SK-N-SH (cell line): ENCODE measurements at regions not wholly inside any gene's neighbourhood (a gene's known extent, or its start where the extent isn't known, plus 50 kb on each side); places are given as distances from the start of the nearest gene placed in this dataset.

Source experiments
- CTCF ChIA-PET: fragments of 300-600, 350-600 bp; formaldehyde crosslinking; extraction: SDS; loops from one replicate; lab custom pipeline; 2021; lab: Yijun Ruan, JAX
- POLR2A ChIA-PET: fragments of 350-600 bp; sonication (Branson Sonifier 250); formaldehyde crosslinking; extraction: SDS; loops from one replicate; lab custom pipeline; 2020; ENCODE audit warnings: antibody characterized with exemption, inconsistent platforms; lab: Yijun Ruan, JAX
- DNase-seq: peaks from one replicate; pipeline ENCODE4 v3.0.0; 2012
- H2AFZ ChIP-seq: fragments of 200-600 bp; sonication (generic); 2 replicates; pipeline ENCODE4 v1.8.1; 2016; ENCODE audit warnings: antibody characterized with exemption, mild to moderate bottlenecking, low read depth
- H3F3A ChIP-seq: fragments of 200-600 bp; sonication (generic); replicated peaks from 2 replicates; pipeline ENCODE3; 2016; ENCODE audit warnings: antibody characterized with exemption, mild to moderate bottlenecking; ENCODE audit not compliant: insufficient read depth
- H3K27ac ChIP-seq, 2 experiments: fragments of 200-500 bp in 1 of 2; fragments of 200-600 bp in 1 of 2; sonication (Bioruptor generic) in 1 of 2; sonication (generic), shearing (Covaris generic) in 1 of 2; 2 replicates each; pipeline versions ENCODE4 v1.5.1 to v1.6.1; 2014 to 2016; ENCODE audit warnings: low read depth in 2 of 2, inconsistent platforms in 1 of 2, low read length in 1 of 2, mild to moderate bottlenecking in 1 of 2, mixed read lengths in 1 of 2
- H3K27me3 ChIP-seq: fragments of 200-600 bp; sonication (generic), shearing (Covaris generic); 2 replicates; pipeline ENCODE4 v1.6.1; 2016; ENCODE audit warnings: mixed run types; ENCODE audit not compliant: insufficient read depth
- H3K36me3 ChIP-seq, 2 experiments: fragments of 200-500 bp in 1 of 2; fragments of 200-600 bp in 1 of 2; sonication (Bioruptor generic) in 1 of 2; sonication (generic) in 1 of 2; replicated peaks in 1 of 2; 2 replicates each; pipeline versions ENCODE3 to v1.5.1; 2014 to 2016; ENCODE audit warnings: low read length in 1 of 2, mild to moderate bottlenecking in 1 of 2; ENCODE audit not compliant: insufficient read depth in 2 of 2, control insufficient read depth in 1 of 2
- H3K4me1 ChIP-seq, 2 experiments: fragments of 200-500 bp in 1 of 2; fragments of 200-600 bp in 1 of 2; sonication (Bioruptor generic) in 1 of 2; sonication (generic), shearing (Covaris generic) in 1 of 2; 2 replicates each; pipeline versions ENCODE4 v1.5.1 to v1.6.1; 2014 to 2016; ENCODE audit warnings: low read depth in 1 of 2, low read length in 1 of 2, mixed run types in 1 of 2; ENCODE audit not compliant: insufficient read depth in 2 of 2, control insufficient read depth in 1 of 2
- H3K4me2 ChIP-seq: fragments of 200-600 bp; sonication (generic), shearing (Covaris generic); 2 replicates; pipeline ENCODE4 v1.6.1; 2017; ENCODE audit warnings: mixed run types
- H3K4me3 ChIP-seq, 2 experiments: fragments of 200-500 bp in 1 of 2; fragments of 200-600 bp in 1 of 2; sonication (Bioruptor generic) in 1 of 2; sonication (generic), shearing (Covaris generic) in 1 of 2; 2 replicates each; pipeline versions ENCODE4 v1.5.1 to v1.8.1; 2014 to 2016; ENCODE audit warnings: low read depth in 2 of 2, inconsistent platforms in 1 of 2, low read length in 1 of 2, mild to moderate bottlenecking in 1 of 2, mixed read lengths in 1 of 2, moderate library complexity in 1 of 2
- H3K79me2 ChIP-seq: fragments of 200-600 bp; sonication (generic); 2 replicates; pipeline ENCODE4 v1.8.1; 2017; ENCODE audit warnings: mild to moderate bottlenecking; ENCODE audit not compliant: insufficient read depth
- H3K9ac ChIP-seq: fragments of 200-600 bp; sonication (generic); 2 replicates; pipeline ENCODE4 v1.6.1; 2017; ENCODE audit warnings: mixed run types
- H3K9me2 ChIP-seq: fragments of 200-600 bp; sonication (generic); 2 replicates; pipeline ENCODE4 v1.6.1; 2017; ENCODE audit warnings: mixed run types
- H3K9me3 ChIP-seq: fragments of 200-600 bp; sonication (generic); 2 replicates; pipeline ENCODE4 v1.6.1; 2017; ENCODE audit warnings: mixed run types, mild to moderate bottlenecking, moderate library complexity
- H4K20me1 ChIP-seq: fragments of 200-600 bp; sonication (generic); 2 replicates; pipeline ENCODE4 v1.6.1; 2017; ENCODE audit warnings: mild to moderate bottlenecking, mixed run types; ENCODE audit not compliant: insufficient read depth
- CHD2 ChIP-seq: fragments of 150-350 bp; IDR thresholded peaks from 2 replicates; pipeline ENCODE4 v1.6.1; 2018; ENCODE audit warnings: low read length; ENCODE audit not compliant: partially characterized antibody
- EZH2phosphoT487 ChIP-seq: fragments of 200-600 bp; sonication (generic); IDR thresholded peaks from 2 replicates; pipeline ENCODE4 v1.6.1; 2017; ENCODE audit warnings: low read depth, mixed run types, mild to moderate bottlenecking, antibody characterized with exemption, moderate library complexity, borderline replicate concordance
- FOSL2 ChIP-seq: IDR thresholded peaks from 2 replicates; pipeline ENCODE4 v1.4.0; 2012; ENCODE audit warnings: low read depth, mild to moderate bottlenecking, moderate library complexity, borderline replicate concordance
- GATA2 ChIP-seq: sonication (generic); formaldehyde crosslinking; IDR thresholded peaks from 2 replicates; pipeline ENCODE4 v1.5.0; 2020; ENCODE audit warnings: mild to moderate bottlenecking, missing genetic modification reagents
- MXI1 ChIP-seq: IDR thresholded peaks from 2 replicates; pipeline ENCODE4 v1.6.1; 2012; ENCODE audit warnings: mild to moderate bottlenecking, low read depth, low read length, improper control_type of control experiment
- POLR2AphosphoS5 ChIP-seq: IDR thresholded peaks from 2 replicates; pipeline ENCODE4 v1.6.1; 2012; ENCODE audit warnings: low read depth, low read length
- RCOR1 ChIP-seq: fragments of 150-350 bp; IDR thresholded peaks from 2 replicates; pipeline ENCODE4 v1.6.1; 2017; ENCODE audit warnings: antibody characterized with exemption, low read length
- YY1 ChIP-seq: IDR thresholded peaks from 2 replicates; pipeline ENCODE4 v1.4.0; 2012; ENCODE audit warnings: low read depth, mild to moderate bottlenecking
- WGBS: methylation state at CpG from one replicate; pipeline ENCODE4 v1.1.6; 2017; ENCODE audit warnings: low lambda C conversion rate; 5-methylcytosine and 5-hydroxymethylcytosine counted together
- TF ChIP-seq, protein P1 (sequence below): IDR thresholded peaks from 2 replicates; pipeline ENCODE4 v1.4.0; 2012; ENCODE audit warnings: low read depth, borderline replicate concordance
- TF ChIP-seq, protein P2 (sequence below): IDR thresholded peaks from 2 replicates; pipeline ENCODE4 v1.6.1; 2012; ENCODE audit warnings: mild to moderate bottlenecking, low read depth, low read length, moderate library complexity

GRCh38 chr2:220057916-220058315, 430.5 kb downstream of the SLC4A3 start:
- Histone ChIP-seq H3K4me1 (no peaks in the 10 kb centered on the region), H3K9me2 (no peaks in the 10 kb centered on the region), H3K4me3 (no peak overlapping the region), H4K20me1 (no peaks in the 10 kb centered on the region), H3K4me2 (no peak overlapping the region), H3F3A (no peaks in the 10 kb centered on the region), H3K27me3 (peaks cover 7% of the 10 kb centered on the region; the same call in 1 of the 2 replicates), H3K79me2 (no peaks in the 10 kb centered on the region), H3K9me3 (peaks cover 5% of the 10 kb centered on the region), H3K36me3 (no peaks in the 10 kb centered on the region), H3K27ac (no peak overlapping the region), H3K9ac (no peak overlapping the region), H2AFZ (no peak overlapping the region)
- TF ChIP-seq YY1 (no peak), FOSL2 (no peak), POLR2AphosphoS5 (no peak), GATA2 (CRISPR knock-in tag) (no peak)
- TF ChIP-seq, protein P1, sequence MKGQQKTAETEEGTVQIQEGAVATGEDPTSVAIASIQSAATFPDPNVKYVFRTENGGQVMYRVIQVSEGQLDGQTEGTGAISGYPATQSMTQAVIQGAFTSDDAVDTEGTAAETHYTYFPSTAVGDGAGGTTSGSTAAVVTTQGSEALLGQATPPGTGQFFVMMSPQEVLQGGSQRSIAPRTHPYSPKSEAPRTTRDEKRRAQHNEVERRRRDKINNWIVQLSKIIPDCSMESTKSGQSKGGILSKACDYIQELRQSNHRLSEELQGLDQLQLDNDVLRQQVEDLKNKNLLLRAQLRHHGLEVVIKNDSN = no peak
- CTCF ChIA-PET = no interaction called here
- POLR2A ChIA-PET = no interaction called here
- WGBS = 12% methylated on average over 9 of the region's 9 CpGs
- no peak for DNase-seq

DNA sequence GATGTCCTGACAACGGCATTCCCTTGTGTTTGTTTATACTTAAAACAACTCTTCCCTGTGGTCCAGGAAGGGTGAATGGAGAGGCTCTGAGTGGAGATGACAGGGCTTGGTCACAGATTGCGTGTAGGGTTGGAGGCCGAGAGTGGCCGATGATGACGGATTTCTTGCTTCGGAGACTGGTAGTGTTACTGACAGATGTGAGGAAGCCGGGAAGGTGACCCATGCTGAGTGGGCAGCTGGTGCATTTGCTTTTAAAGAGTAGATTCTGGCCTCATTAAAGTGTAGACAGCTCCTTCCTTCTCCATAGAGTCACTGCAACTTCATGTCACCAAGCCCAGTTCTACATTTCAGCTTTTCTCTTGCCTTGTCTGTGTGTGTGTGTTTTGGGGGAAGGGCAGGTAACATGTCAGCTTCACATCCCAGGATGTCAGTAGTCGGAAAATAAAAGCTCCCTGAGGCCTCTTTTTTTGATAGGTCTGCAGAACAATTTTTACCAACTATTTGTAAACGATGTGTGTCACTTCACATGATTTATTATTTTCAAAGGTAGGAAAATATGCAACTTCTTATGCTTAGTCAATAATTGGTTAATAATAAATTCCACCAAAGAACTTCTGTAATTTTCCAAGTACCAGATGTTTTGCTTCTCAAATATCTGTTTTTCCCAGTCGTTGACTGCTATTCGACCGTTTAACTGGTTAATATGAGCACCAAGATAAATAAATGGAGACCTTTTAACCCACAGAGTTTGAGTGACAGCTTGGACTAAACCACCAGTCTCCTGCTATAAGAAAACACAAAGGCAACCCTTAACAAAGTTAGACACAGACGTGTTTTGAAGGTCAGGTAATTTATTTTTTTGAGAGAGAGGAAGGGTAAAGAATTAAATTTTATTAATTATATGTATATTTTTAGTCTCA, 436.9 kb downstream of the SLC4A3 start:
- Histone ChIP-seq H3K9ac (no peak overlapping the region), H3K36me3 (no peaks in the 10 kb centered on the region), H3K27me3 (no peaks in the 10 kb centered on the region), H3K9me3 (no peaks in the 10 kb centered on the region), H4K20me1 (no peaks in the 10 kb centered on the region), H3F3A (no peaks in the 10 kb centered on the region), H3K4me3 (no peak overlapping the region), H3K79me2 (no peaks in the 10 kb centered on the region), H3K4me1 (no peaks in the 10 kb centered on the region), H3K4me2 (no peak overlapping the region), H3K27ac (no peak overlapping the region), H2AFZ (no peak overlapping the region), H3K9me2 (no peaks in the 10 kb centered on the region)
- TF ChIP-seq, protein P2, sequence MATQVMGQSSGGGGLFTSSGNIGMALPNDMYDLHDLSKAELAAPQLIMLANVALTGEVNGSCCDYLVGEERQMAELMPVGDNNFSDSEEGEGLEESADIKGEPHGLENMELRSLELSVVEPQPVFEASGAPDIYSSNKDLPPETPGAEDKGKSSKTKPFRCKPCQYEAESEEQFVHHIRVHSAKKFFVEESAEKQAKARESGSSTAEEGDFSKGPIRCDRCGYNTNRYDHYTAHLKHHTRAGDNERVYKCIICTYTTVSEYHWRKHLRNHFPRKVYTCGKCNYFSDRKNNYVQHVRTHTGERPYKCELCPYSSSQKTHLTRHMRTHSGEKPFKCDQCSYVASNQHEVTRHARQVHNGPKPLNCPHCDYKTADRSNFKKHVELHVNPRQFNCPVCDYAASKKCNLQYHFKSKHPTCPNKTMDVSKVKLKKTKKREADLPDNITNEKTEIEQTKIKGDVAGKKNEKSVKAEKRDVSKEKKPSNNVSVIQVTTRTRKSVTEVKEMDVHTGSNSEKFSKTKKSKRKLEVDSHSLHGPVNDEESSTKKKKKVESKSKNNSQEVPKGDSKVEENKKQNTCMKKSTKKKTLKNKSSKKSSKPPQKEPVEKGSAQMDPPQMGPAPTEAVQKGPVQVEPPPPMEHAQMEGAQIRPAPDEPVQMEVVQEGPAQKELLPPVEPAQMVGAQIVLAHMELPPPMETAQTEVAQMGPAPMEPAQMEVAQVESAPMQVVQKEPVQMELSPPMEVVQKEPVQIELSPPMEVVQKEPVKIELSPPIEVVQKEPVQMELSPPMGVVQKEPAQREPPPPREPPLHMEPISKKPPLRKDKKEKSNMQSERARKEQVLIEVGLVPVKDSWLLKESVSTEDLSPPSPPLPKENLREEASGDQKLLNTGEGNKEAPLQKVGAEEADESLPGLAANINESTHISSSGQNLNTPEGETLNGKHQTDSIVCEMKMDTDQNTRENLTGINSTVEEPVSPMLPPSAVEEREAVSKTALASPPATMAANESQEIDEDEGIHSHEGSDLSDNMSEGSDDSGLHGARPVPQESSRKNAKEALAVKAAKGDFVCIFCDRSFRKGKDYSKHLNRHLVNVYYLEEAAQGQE = no peak
- no peak for TF ChIP-seq YY1
- TF ChIP-seq GATA2 (CRISPR knock-in tag) = no peak
- no peak for TF ChIP-seq CHD2
- no peak for TF ChIP-seq POLR2AphosphoS5
- TF ChIP-seq EZH2phosphoT487 = no peak
- TF ChIP-seq MXI1 = no peak
- TF ChIP-seq RCOR1 = no peak
- WGBS = 34% methylated on average over 13 of the region's 13 CpGs
- ChIA-PET CTCF (interaction anchor here (1.2 kb wide), 1 partner anchor 10 kb away, joined by 3 read pairs; no protein-coding TSS in a partner anchor), POLR2A (no interaction called here)
- DNase-seq = no peak
